T-helper 2 cell treated with Interferon-gamma antibody and Interleukin-4, amounts not matched to agents 100 ng/mL and 5 ng/mL, for 36 hours (primary cell): ENCODE measurements at regions not wholly inside any gene's neighbourhood (a gene's known extent, or its start where the extent isn't known, plus 50 kb on each side); places are given as distances from the start of the nearest gene placed in this dataset.

ENCODE experiments used
- intact Hi-C: fragments of 100-400 bp; cut with micrococcal nuclease; formaldehyde crosslinking; loops from one replicate; pipeline ENCODE4 v1.15.1; 2023

DNA sequence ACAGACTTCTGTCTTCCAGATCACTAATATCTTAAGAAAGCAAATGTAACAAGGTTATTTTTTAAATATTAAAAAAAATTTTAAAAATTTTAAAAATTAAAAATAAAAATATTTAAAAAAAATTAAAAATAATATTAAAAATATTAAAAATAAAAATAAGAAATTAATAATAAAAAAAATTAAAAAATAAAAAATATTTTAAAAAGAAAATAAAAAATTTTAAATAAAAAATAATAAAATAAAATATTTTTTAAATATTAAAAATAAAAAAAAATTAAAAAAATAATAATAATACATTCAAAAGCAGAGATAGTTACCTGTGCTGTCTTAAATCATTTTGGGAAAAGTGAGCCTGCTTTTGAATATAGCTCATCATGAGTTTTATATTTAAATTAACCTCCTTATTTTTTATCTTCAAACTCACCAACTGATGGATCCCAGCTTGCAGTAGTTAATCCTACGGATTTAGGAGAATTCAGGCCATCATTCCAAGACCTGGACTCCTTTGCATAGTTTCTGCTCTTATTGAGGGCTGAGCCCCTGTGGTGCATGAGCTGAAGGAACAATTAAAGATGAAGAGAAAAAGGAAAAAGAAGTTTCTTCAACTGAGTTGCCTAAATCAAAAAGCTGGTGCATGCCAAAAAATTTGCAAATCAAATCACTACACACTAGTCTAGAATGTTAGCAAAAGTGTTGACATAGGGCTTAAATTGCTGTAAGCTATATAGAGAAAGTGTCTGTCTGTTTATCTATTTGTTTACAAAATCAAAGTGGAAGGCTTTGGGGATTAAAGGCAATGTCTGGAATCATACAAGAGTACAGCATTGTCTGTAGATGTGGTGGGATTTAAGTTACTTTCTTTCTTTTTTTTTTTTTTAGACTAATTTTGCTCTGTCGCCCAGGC lies 50.5 kb upstream of the ZNF438 start:
- intact Hi-C loops = loop anchor here (2.0 to 5.0 kb wide), 2 partner anchors 239 to 300 kb away; no protein-coding TSS in a partner anchor

DNA sequence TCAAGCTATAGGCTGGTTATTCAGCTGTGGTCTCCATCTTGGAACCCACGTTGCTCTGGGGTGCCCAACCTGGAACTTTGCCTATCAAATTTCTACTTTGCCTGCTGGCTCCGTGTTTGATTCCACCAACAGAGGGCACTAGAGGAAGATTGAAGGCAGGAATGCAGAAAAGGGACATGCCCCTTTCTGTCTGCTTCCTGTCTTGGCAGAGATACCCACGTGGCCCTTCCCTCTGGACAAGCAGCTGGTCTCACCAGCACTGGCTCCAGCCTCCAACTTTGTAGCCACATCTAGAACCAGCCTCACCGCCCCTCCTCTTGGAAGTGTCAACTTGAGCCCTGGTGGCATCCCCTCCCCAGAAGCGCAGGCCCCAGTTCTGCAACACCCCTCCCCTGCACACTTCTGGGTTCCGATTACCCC lies 52.1 kb upstream of the ZNF438 start:
- intact Hi-C loops = loop anchor here (1.0 to 5.0 kb wide), 3 partner anchors 237 to 725 kb away; no protein-coding TSS in a partner anchor

DNA sequence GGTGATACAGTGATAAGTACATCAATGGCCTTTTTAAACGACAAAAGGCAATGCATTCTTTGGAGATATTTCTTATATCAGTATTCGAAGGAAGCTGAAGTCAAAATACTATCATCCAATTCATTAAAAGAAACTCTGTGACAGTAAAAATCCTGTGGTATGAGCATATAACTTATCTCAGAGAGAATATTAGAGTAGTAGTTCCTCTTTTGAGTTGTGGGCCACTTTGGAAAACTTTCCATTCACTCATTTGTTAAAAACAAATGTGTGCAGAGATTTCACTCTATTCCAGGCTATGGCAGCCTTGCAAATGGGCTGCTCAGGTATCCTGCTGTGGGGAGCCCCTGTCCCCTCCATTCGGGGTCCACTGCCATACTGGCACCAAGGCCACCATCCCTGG lies 55.3 kb upstream of the ZNF438 start:
- intact Hi-C loops = no loop called here

DNA sequence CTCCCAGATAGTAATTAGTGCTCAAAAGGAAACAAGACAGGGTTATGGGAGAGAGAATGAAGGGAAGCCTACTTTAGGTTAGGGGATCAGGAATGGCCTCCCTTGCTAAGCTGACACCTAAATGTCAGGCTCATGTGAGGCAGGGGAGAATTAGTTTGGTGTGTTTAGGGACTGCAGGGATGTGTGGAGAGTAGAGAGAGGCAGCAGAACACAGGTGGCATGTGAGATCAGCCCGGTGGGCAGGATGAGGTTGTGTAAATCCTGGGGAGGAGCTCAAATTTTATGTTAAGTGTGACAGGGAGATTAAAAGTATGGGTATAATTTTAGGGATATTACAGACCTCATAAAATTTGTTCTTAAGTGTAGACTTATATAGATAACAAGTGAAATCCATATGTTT lies 56.2 kb upstream of the ZNF438 start:
- intact Hi-C loops = no loop called here

DNA sequence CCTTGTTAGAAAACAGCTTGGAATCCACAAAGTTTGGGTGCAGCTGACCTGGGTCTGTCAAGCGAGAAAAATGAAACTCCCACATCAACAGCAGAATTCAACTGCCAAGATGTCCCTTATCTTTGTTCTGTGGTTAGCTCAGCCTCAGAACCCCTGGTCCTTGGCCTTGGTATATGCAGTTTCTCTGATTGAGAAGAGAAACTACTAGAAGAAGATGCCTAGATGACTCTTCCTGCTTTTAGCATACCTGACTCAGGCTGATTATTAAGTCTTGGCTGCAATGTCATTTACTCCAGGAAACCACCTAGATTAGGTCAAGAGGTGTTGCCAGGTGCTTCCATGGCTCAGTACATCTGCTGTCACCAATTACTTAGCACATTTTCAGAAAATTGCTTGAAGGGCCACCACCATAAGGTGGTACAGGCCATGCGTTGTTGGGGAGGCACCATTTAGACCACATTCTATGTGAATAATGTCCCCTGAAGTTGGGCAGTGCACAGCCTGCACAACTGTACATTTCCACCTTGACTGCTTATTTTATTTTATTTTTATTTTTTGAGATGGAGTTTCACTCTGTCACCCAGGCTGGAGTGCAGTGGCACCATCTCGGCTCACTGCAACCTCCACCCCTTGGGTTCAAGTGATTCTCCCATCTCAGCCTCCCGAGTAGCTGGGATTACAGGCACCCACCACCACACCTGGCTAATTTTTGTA lies 59.4 kb upstream of the ZNF438 start:
- intact Hi-C loops = loop anchor here (1.0 to 2.0 kb wide), 2 partner anchors 46 to 58 kb away; no protein-coding TSS in a partner anchor

DNA sequence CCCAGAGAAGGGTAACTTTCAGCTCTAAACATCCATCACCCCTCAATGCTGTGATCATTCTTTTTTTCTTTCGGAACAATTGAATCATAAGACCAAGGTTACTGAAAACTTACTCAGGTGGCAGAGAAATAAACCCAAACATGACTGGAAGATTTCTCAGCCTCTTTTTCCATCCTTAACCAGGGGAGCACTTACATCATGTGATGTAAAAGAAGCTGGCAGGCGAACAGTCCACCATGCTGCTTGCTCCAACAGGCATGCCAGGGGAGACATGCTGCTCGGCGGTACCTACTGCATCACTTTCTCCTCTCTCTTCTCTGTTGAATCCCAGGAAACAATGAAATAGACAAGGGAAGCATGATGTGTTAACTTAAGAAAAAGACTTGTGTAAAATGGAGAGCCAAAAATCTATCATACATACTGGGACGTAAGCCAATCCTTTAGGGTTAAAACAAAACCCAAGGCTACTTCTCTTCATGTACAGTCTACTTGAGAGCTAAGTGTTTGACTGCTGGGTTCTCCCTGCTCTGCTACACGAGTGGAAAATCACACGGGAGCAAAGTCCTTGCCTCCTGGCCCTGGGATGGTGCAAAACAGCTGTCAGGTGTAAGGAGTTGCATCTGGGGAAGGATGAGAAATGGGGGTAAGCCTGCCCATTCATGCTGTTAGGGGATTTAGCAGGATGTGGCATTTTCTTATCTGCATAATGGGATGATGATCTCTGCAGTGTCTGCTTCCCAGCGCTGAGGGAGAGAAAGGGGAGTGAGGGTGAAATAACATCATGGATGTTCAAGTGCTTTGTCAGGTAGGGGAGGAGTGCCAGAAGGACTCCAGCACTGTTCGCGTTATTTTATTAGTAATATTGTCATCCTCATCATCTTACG lies 64.3 kb upstream of the ZNF438 start:
- intact Hi-C loops = no loop called here

DNA sequence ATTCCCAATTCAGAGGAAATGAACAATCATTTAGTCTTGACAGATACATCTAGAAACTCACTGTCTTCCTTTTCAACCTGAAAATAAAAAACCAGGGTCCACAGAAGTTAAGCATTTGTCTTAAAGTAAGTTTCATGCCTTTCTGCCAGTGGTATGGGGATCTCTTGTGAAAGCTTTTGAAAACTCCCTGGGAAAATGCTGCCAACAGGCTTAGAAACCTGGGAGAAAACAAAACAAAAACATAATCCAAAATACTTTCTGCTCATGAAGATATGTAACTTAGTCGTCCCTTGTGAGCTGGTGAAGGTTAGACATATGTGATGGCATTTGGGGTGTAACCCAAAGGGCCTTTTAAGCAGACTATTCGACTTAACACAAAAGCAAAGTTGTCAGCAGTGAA lies 66.4 kb upstream of the ZNF438 start:
- intact Hi-C loops = no loop called here

DNA sequence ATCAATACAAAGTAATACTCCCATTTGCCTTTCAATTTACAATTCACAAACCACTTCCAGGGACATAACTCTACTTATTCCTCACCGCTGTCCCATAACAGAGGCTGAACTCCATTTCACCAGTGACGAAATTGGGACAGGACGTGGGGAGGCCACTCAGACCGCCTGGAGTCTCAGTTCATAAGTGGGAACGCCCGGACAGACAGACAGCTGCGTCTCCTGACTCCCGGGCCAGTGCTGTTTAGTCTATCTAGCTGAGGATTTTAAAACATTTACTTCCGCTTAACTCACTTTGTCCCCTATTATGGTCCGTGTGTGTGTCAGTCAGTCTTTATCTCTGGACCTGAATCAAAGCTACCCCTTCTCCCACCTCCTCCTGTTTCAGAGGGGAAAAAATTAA lies 67.4 kb upstream of the ZNF438 start:
- intact Hi-C loops = no loop called here

DNA sequence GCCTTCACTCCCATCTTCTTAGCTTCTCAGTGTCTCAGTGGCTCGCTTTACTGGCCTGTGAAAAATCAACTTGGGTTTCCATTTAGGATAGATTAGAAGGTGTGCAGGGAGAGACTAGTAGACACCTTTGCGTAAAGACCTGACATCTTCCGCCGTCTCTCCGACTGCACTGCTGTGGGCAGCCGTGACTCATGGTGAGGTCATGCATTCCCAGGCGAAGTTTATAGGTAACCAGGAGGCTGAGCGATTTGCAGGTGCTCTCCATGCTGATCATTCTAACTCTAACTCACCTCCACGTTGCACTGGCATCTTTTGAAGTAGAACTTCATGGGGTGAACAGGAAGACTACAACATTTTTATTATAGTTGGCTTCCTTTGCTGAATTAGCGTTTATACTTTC lies 68.0 kb upstream of the ZNF438 start:
- intact Hi-C loops = no loop called here

DNA sequence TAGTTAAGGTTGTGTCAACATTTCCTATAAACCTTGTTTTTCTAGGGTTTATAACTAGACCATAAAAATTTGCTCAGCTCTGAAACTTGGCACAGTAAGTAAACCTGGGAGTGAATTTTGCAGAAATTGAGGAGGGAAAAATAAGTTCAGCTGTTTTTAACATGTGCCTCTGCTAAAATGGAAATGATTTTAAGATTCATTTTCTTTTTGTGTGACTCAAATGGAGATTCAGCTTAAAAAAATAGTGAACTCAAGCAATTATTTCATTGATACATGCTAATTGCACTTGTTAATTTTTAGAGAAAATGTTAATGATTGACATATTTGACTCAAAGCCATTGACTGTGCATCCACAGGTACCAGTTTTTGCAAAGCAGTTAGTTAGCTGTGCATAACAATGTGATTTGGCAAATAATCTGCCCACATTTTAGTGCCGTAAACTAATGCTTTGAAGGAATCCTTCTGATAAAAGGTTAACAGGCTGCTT lies 68.5 kb upstream of the ZNF438 start:
- intact Hi-C loops = no loop called here

DNA sequence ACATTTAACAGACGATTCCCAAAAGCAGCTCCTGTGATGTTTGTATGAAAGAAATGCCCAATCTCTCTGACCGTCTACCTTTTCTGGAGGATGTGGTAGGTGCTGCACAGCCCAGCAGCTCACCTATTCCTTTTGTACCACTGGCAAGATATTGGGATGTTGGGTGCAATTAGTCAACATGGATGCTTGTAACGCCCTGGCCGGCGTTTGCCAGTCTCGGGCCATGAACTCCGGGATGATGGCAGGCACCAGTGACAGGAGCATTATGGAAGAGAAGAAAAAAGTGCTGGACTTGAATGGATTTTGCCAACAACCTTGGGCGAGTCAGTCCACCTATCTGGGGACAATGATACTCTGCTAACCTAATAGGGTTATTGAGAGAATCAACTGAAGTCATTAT lies 69.0 kb upstream of the ZNF438 start:
- intact Hi-C loops = no loop called here

DNA sequence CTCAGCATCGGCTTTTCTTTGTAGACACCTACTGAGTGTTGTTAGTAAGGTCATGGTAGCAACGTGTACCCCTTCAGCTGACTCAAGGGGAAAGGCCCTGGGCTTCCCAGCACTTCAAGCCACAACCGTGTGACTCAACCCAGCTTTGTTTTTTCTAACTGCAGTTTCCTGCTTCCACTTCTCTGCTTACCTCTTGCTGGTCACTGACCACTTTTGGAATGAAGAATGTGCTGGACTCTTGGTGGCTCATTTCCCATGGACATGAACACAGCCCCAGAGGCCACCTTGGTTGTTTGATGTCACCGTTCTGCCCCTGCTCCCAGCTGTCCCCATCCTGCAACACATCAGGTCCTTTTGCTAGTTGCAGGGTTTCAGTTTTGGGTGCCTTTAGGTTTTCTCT lies 69.5 kb upstream of the ZNF438 start:
- intact Hi-C loops = no loop called here

DNA sequence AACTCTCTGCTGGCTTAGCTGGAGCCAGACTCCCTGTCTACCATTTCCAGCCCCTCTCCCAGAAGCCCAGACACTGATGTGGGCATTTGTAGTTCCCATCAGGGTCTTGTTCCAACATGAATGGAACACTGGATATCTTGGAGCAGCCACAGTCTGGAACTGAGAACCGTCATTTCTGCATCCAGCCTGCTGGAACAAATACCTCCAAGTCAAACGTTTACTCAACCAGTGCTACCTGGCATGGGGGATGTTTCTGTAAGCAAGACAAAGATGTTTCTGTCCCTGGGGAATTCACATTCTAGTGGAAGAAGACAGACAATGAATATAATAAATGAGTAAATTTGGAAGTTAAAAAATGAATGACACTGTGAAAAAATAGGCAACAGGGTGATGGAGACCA lies 70.8 kb upstream of the ZNF438 start:
- intact Hi-C loops = no loop called here

DNA sequence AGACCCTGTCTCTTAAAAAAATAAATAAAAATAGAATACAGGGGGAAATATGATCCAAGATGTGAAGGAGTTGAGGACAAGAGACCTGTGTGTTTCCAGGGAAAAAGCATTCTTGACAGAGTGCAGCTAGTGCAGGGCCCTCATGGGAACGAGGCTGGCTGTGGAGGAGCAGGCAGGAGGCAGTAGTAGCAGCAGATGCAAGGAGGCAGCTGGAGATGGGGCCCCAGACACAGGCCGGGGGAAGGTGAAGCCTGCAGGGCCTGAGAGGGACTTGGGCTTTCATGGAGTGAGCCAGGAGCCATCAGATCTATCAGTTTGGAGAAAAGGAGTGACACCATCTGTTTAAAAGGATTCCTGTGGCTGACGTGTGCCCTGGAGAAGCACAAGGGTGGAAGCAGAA lies 71.4 kb upstream of the ZNF438 start:
- intact Hi-C loops = no loop called here

DNA sequence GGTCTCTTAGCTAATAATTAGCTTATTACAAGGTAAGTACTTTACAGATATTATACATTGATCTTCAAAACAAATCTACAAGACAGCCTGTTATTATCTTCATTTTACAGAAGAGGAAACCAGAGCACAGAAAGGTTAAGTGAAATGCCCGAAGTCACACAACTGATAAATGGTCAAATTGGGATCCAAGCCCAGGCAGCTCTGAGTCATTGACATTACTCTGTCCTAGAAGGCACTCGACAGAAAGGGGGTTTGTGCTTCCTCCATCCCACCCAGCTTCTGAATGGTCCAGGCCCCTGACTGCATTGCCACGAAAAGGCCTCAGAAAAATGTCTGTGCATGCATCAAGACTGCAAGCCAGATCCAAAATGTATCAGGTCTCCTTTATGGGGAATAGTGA lies 81.3 kb upstream of the ZNF438 start:
- intact Hi-C loops = no loop called here

DNA sequence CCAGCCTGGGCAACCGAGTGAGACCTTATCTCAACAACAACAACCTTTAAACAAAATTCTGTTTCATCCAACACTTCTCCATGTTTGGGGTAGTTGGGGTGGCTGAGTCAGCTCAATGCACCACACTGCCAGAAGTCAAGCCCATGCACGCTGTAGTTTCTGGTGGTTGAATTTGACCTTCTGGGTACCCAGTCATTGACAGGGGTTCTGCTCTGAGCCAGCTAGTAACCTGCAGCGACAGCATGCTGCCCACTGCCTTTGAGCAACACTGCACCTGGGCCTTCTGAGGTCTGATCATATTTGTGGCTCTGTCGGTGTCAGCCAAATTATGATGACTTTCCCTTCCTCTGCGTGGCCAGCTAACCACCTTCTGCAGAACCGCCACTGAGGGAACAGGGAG lies 84.6 kb upstream of the ZNF438 start:
- intact Hi-C loops = no loop called here

DNA sequence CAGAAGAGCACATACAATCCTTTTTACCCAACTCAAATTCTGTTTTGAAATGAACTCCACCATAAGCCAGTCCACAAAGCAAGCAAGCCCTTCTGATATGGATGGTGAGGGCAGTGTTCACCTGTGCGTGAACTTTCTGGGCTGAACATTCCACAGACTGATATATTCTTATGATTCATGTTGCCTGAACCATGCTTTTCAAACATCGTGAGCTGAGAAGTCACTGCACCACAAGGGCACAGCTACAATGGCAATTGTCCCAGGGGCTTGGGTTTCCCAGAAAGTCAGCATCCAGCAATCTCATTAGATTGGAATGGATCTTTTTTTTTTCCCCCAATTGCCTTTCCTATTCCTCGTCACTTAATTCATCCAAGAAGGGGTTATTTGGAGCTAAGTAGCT lies 86.9 kb upstream of the ZNF438 start:
- intact Hi-C loops = no loop called here

DNA sequence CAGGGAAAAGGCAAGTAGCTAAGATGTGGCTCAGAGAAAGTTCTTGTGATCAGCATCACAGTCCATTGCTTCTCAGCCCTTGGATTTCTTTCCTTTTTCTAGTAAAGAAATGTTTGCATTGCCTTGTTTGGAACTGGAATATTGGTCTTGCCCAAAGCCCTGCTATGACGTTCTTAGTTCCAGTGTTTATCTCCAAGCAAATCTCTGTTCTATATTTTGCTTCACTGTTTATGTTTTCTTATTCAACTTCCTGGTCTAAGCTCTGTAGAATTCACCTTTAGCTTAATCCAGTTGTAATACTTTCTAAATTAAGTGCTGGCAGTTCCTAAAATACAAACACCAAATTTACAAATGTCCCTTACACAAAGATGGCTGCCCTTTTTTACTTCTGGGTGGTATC lies 88.7 kb upstream of the ZNF438 start:
- intact Hi-C loops = no loop called here

DNA sequence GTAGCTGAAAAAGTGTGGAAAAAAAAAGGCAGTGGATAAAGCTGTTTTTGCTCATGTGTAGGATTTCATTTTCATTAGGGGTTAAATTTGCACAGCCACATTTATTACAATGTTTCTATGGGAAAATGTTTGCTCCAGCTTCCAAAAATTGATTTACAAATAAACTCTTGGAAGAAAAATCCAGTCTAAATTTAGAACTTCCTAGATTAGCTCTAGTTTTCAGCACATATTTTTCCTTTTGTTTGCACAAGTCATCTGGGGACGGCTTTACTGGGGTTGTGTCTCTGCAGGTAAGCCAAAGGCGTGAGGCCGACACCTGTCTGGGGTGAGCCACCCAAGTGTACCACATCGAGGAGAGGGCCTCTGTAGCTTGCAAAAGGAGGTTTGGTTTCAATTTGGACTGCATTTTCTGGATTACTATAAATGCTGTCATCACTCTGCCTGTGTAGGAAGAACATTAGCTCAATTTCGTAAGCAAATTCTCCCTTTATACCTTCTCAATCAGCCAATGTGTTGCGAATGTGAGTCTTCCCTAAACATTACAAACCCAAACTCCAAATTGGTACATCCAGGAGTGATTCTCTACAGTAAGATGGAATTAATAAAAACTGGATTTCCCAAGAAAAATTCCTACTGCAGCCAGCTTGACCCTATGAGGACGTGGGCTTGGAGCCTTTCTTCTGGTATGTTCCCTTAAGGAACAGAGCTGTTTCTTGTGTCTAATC lies 89.5 kb upstream of the ZNF438 start:
- intact Hi-C loops = no loop called here

DNA sequence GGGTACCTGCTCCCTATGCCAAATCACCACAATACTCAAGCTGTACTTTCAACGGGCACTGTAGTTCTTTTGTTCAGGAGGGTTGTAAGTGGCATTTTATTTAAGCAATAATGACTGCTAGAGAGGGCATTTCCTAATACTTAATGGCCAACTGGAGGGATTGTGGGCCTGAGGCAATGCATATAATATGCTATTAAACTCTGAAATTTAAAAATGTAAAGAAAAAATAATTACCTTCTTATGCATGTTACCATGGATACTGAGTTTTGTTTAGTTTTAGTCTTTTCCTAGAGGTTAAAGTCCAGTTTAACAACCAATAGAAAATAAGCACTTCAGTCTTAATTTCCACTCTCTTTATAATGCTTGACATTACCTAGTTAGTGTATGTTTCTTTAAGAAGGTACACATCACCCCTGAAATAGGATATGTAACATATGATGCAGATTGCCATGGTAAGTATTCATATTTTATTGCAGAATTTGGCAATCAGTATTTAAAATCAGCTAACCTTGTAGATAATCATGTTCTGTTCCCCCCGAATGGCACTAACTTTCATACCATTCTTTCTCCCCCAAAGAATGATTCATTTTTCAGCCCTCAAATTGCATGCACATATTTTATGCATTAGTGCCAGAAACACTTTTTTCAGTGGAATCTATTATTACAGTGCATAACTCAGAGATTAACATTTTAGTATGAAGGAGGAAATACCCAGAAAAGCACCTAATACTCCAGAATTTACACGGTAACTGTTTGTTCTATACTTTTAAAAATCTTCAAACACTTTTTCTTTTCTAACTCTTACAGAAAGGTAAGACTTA lies 90.3 kb upstream of the ZNF438 start:
- intact Hi-C loops = no loop called here
